GM06990 (cell line): ENCODE measurements at regions not wholly inside any gene's neighbourhood (a gene's known extent, or its start where the extent isn't known, plus 50 kb on each side); places are given as distances from the start of the nearest gene placed in this dataset.

Experiments used
- DNase-seq: peaks from one replicate; pipeline ENCODE4 v3.0.0-alpha.2; 2011; ENCODE audit not compliant: insufficient read length; ENCODE audit errors: extremely low read depth
- H3K27me3 ChIP-seq: replicated peaks from 2 replicates; pipeline ENCODE4 v1.6.0; 2011; ENCODE audit warnings: low read length; ENCODE audit not compliant: control insufficient read depth, insufficient read depth
- H3K36me3 ChIP-seq: 2 replicates; pipeline ENCODE4 v1.5.1; 2011; ENCODE audit warnings: low read length; ENCODE audit not compliant: control insufficient read depth, insufficient read depth
- H3K4me3 ChIP-seq: replicated peaks from 2 replicates; pipeline ENCODE4 v1.5.1; 2011; ENCODE audit warnings: low read depth, mild to moderate bottlenecking, control low read depth, low read length
- CTCF ChIP-seq: IDR thresholded peaks from 2 replicates; pipeline ENCODE4 v1.5.1; 2011; ENCODE audit warnings: low read length, control low read depth, mild to moderate bottlenecking, inconsistent platforms; ENCODE audit not compliant: insufficient read depth, poor library complexity, severe bottlenecking

GRCh38 chr2:58842501-58843155 is 601.5 kb upstream of the FANCL start:
- H3K36me3 ChIP-seq = no peaks in the 10 kb centered on the region
- no peak for DNase-seq
- TF ChIP-seq CTCF = no peak
- H3K27me3 ChIP-seq = no peaks in the 10 kb centered on the region
- H3K4me3 ChIP-seq = no peak overlapping the region

- TF ChIP-seq CTCF = no peak
- no peak for DNase-seq
- Histone ChIP-seq H3K4me3 (no peak overlapping the region), H3K27me3 (no peaks in the 10 kb centered on the region), H3K36me3 (no peaks in the 10 kb centered on the region)
Observed at GRCh38 chr2:58834404-58834803, 593.3 kb upstream of the FANCL start.

- no peak for DNase-seq
- no peak for TF ChIP-seq CTCF
- H3K36me3 ChIP-seq = no peaks in the 10 kb centered on the region
- no peaks in the 10 kb centered on the region for H3K27me3 ChIP-seq
- H3K4me3 ChIP-seq = no peak overlapping the region
Observed at GRCh38 chr2:58826795-58827194, 585.7 kb upstream of the FANCL start.

GRCh38 chr2:58812771-58813344 is 571.7 kb upstream of the FANCL start:
- H3K4me3 ChIP-seq = no peak overlapping the region
- no peak for DNase-seq
- no peaks in the 10 kb centered on the region for H3K27me3 ChIP-seq
- no peak for TF ChIP-seq CTCF
- H3K36me3 ChIP-seq = no peaks in the 10 kb centered on the region

GRCh38 chr2:58805126-58805525 is 564.0 kb upstream of the FANCL start:
- Histone ChIP-seq H3K4me3 (no peak overlapping the region), H3K36me3 (no peaks in the 10 kb centered on the region), H3K27me3 (no peaks in the 10 kb centered on the region)
- no peak for DNase-seq
- no peak for TF ChIP-seq CTCF
